DOHH2 (cell line): ENCODE measurements at regions not wholly inside any gene's neighbourhood (a gene's known extent, or its start where the extent isn't known, plus 50 kb on each side); places are given as distances from the start of the nearest gene placed in this dataset.

Source experiments
- H3F3A ChIP-seq: fragments of 200-600 bp; sonication (generic), shearing (Covaris generic); 2 replicates; pipeline ENCODE4 v1.6.0; 2016; ENCODE audit warnings: antibody characterized with exemption, mild to moderate bottlenecking; ENCODE audit not compliant: control insufficient read depth, insufficient read depth
- H3K27ac ChIP-seq: fragments of 200-600 bp; sonication (generic); 2 replicates; pipeline ENCODE4 v1.5.1; 2014; ENCODE audit warnings: low read depth, mild to moderate bottlenecking, low read length, moderate library complexity
- H3K27me3 ChIP-seq: fragments of 200-600 bp; sonication (generic); 2 replicates; pipeline ENCODE4 v1.6.1; 2014; ENCODE audit warnings: mild to moderate bottlenecking, low read length, mixed read lengths; ENCODE audit not compliant: control insufficient read depth
- H3K36me3 ChIP-seq: fragments of 200-600 bp; sonication (generic); 2 replicates; pipeline ENCODE4 v1.6.1; 2014; ENCODE audit warnings: mild to moderate bottlenecking, low read length, moderate library complexity, mixed read lengths; ENCODE audit not compliant: control insufficient read depth
- H3K4me1 ChIP-seq: fragments of 200-600 bp; sonication (generic); 2 replicates; pipeline ENCODE4 v1.6.1; 2014; ENCODE audit warnings: mild to moderate bottlenecking, low read length, mixed read lengths; ENCODE audit not compliant: control insufficient read depth
- H3K4me2 ChIP-seq: fragments of 200-600 bp; sonication (generic); 2 replicates; pipeline ENCODE4 v1.6.0; 2014; ENCODE audit warnings: mild to moderate bottlenecking, low read length, moderate library complexity
- H3K4me3 ChIP-seq: fragments of 200-600 bp; sonication (generic); 2 replicates; pipeline ENCODE4 v1.5.1; 2014; ENCODE audit warnings: mild to moderate bottlenecking, low read length, mixed read lengths
- H3K79me2 ChIP-seq: fragments of 200-600 bp; sonication (generic); 2 replicates; pipeline ENCODE4 v1.6.1; 2014; ENCODE audit warnings: mild to moderate bottlenecking, low read length, mixed read lengths; ENCODE audit not compliant: control insufficient read depth
- H3K9me2 ChIP-seq: fragments of 200-600 bp; sonication (generic); replicated peaks from 2 replicates; pipeline ENCODE4 v1.6.1; 2014; ENCODE audit warnings: mild to moderate bottlenecking, low read length, mixed read lengths; ENCODE audit not compliant: control insufficient read depth
- H3K9me3 ChIP-seq: fragments of 200-600 bp; sonication (generic); 2 replicates; pipeline ENCODE4 v1.6.1; 2014; ENCODE audit warnings: antibody characterized with exemption, low read length, mixed read lengths; ENCODE audit not compliant: control insufficient read depth, insufficient read depth
- H4K20me1 ChIP-seq: fragments of 200-600 bp; sonication (generic); 2 replicates; pipeline ENCODE4 v1.6.0; 2014; ENCODE audit warnings: low read depth, mild to moderate bottlenecking, antibody characterized with exemption, low read length, moderate library complexity; ENCODE audit not compliant: control insufficient read depth, insufficient read depth
- CTCF ChIP-seq: fragments of 200-600 bp; sonication (generic); IDR thresholded peaks from one replicate; pipeline ENCODE4 v1.5.1; 2014; ENCODE audit warnings: antibody characterized with exemption, mild to moderate bottlenecking, low read depth, low read length; ENCODE audit not compliant: poor library complexity, severe bottlenecking
- EZH2phosphoT487 ChIP-seq: fragments of 200-600 bp; sonication (generic); IDR thresholded peaks from 2 replicates; pipeline ENCODE4 v1.6.1; 2017; ENCODE audit warnings: borderline replicate concordance, mild to moderate bottlenecking, antibody characterized with exemption, low read length, moderate library complexity, mixed read lengths

DNA sequence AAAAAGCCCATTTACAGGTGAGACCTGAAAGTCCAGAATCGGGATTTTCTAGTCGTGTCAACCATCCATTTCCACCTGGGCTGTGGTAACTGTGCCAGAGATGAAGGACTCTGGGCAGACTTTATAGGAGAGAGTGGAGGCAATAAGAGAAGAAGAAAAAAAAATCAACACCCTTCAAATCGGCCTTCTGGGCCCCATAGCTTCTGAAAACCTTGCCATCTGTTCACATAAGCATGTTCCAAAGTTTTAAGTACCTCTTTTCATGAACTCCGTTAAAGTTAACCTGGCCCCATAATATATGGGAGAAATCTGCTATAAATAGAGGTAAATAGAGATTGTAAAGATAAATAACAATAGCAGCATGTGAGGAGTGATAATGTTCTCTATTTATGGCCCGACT is 470.5 kb downstream of the MIAT start:
- peaks cover 18% of the 10 kb centered on the region for H3K27me3 ChIP-seq
- no peaks in the 10 kb centered on the region for H3K9me3 ChIP-seq
- H3K27ac ChIP-seq, result no peak overlapping the region
- TF ChIP-seq EZH2phosphoT487 (no peak), CTCF (no peak)
- no peaks in the 10 kb centered on the region for H3K36me3 ChIP-seq
- no peaks in the 10 kb centered on the region for H3K79me2 ChIP-seq
- H3K4me2 ChIP-seq, result no peak overlapping the region
- H3K9me2 ChIP-seq, result no peaks in the 10 kb centered on the region
- no peaks in the 10 kb centered on the region for H4K20me1 ChIP-seq
- no peaks in the 10 kb centered on the region for H3F3A ChIP-seq
- H3K4me3 ChIP-seq, result no peak overlapping the region
- H3K4me1 ChIP-seq, result no peaks in the 10 kb centered on the region

- H3K9me3 ChIP-seq, result no peaks in the 10 kb centered on the region
- no peaks in the 10 kb centered on the region for H4K20me1 ChIP-seq
- no peaks in the 10 kb centered on the region for H3K9me2 ChIP-seq
- no peak overlapping the region for H3K4me3 ChIP-seq
- H3K27me3 ChIP-seq, result peaks cover 18% of the 10 kb centered on the region
- H3K27ac ChIP-seq, result no peak overlapping the region
- H3K4me2 ChIP-seq, result no peak overlapping the region
- no peaks in the 10 kb centered on the region for H3K36me3 ChIP-seq
- no peaks in the 10 kb centered on the region for H3K4me1 ChIP-seq
- TF ChIP-seq EZH2phosphoT487 (no peak), CTCF (no peak)
- H3K79me2 ChIP-seq, result no peaks in the 10 kb centered on the region
- H3F3A ChIP-seq, result no peaks in the 10 kb centered on the region
Measured at GRCh38 chr22:27128461-27129085, 471.2 kb downstream of the MIAT start.

GRCh38 chr22:27129266-27129665 is 471.9 kb downstream of the MIAT start:
- Histone ChIP-seq H3K36me3 (no peaks in the 10 kb centered on the region), H3F3A (no peaks in the 10 kb centered on the region), H3K4me3 (no peak overlapping the region), H3K79me2 (no peaks in the 10 kb centered on the region), H4K20me1 (no peaks in the 10 kb centered on the region), H3K4me2 (no peak overlapping the region), H3K27me3 (peaks cover 18% of the 10 kb centered on the region), H3K9me3 (no peaks in the 10 kb centered on the region), H3K4me1 (no peaks in the 10 kb centered on the region), H3K27ac (no peak overlapping the region), H3K9me2 (no peaks in the 10 kb centered on the region)
- TF ChIP-seq CTCF (no peak), EZH2phosphoT487 (no peak)
